ENCODE measurements at regions not wholly inside any gene's neighbourhood (a gene's known extent, or its start where the extent isn't known, plus 50 kb on each side); places are given as distances from the start of the nearest gene placed in this dataset.

GRCh38 chr7:35552691-35553090, 142.2 kb downstream of the HERPUD2 start:
- DNase-seq (ENCODE audit: low read depth), result no peak
- no peak for TF ChIP-seq MAX (IDR thresholded peaks at IDR 0.05; ENCODE audit: low read depth, low read length)
- TF ChIP-seq CTCF (IDR thresholded peaks at IDR 0.05; ENCODE audit: low read depth, low read length), result no peak
- no peak for TF ChIP-seq MYC (IDR thresholded peaks at IDR 0.05; ENCODE audit: low read depth, low read length)
- TF ChIP-seq POLR2A (IDR thresholded peaks at IDR 0.05; ENCODE audit: extremely low read depth, insufficient read length), result no peak
- H3K4me3 ChIP-seq (ENCODE audit: low read depth, low read length), result no peak overlapping the region

- TF ChIP-seq CTCF (IDR thresholded peaks at IDR 0.05; ENCODE audit: low read depth, low read length) (no peak), MYC (IDR thresholded peaks at IDR 0.05; ENCODE audit: low read depth, low read length) (no peak), MAX (IDR thresholded peaks at IDR 0.05; ENCODE audit: low read depth, low read length) (no peak), POLR2A (IDR thresholded peaks at IDR 0.05; ENCODE audit: extremely low read depth, insufficient read length) (no peak)
- no peak for DNase-seq (ENCODE audit: low read depth)
- H3K4me3 ChIP-seq (ENCODE audit: low read depth, low read length), result no peak overlapping the region
Measured at GRCh38 chr7:35551321-35552081, 143.4 kb downstream of the HERPUD2 start.

- no peak overlapping the region for H3K4me3 ChIP-seq (ENCODE audit: low read depth, low read length)
- DNase-seq (ENCODE audit: low read depth), result no peak
- TF ChIP-seq MYC (IDR thresholded peaks at IDR 0.05; ENCODE audit: low read depth, low read length), result no peak
Measured at GRCh38 chr7:35550831-35551230, 144.1 kb downstream of the HERPUD2 start.

GRCh38 chr7:35549781-35550180, 145.2 kb downstream of the HERPUD2 start:
- TF ChIP-seq MAX (IDR thresholded peaks at IDR 0.05; ENCODE audit: low read depth, low read length) (no peak), POLR2A (IDR thresholded peaks at IDR 0.05; ENCODE audit: extremely low read depth, insufficient read length) (no peak), CTCF (IDR thresholded peaks at IDR 0.05; ENCODE audit: low read depth, low read length) (no peak), MYC (IDR thresholded peaks at IDR 0.05; ENCODE audit: low read depth, low read length) (no peak)
- no peak overlapping the region for H3K4me3 ChIP-seq (ENCODE audit: low read depth, low read length)

GRCh38 chr7:35548291-35548690, 146.6 kb downstream of the HERPUD2 start:
- H3K4me3 ChIP-seq (ENCODE audit: low read depth, low read length), result no peak overlapping the region

More at GRCh38 chr7:35549781-35550180, 145.2 kb downstream of the HERPUD2 start:
- no peak for DNase-seq (ENCODE audit: low read depth)

More at GRCh38 chr7:35548291-35548690, 146.6 kb downstream of the HERPUD2 start:
- no peak for DNase-seq (ENCODE audit: low read depth)
- TF ChIP-seq MYC (IDR thresholded peaks at IDR 0.05; ENCODE audit: low read depth, low read length) (no peak), POLR2A (IDR thresholded peaks at IDR 0.05; ENCODE audit: extremely low read depth, insufficient read length) (no peak), CTCF (IDR thresholded peaks at IDR 0.05; ENCODE audit: low read depth, low read length) (no peak), MAX (IDR thresholded peaks at IDR 0.05; ENCODE audit: low read depth, low read length) (no peak)

Data from NB4 (cell line).